ENCODE measurements at regions not wholly inside any gene's neighbourhood (a gene's known extent, or its start where the extent isn't known, plus 50 kb on each side); places are given as distances from the start of the nearest gene placed in this dataset.

GRCh38 chr9:134558124-134558905 is 83.3 kb upstream of the COL5A1 start:
- Mint-ChIP-seq H3K4me1 (ENCODE audit: low read depth) (no peaks in the 10 kb centered on the region), H3K4me3 (ENCODE audit: low read depth) (no peak overlapping the region), H3K27ac (no peak overlapping the region), H3K36me3 (ENCODE audit: insufficient read depth) (no peaks in the 10 kb centered on the region), H3K27me3 (peaks cover 13% of the 10 kb centered on the region), H3K9me3 (ENCODE audit: low read depth) (no peaks in the 10 kb centered on the region)
- DNase-seq (ENCODE audit: low spot score, unreplicated experiment) = no peak
- no peak for TF ChIP-seq CTCF (IDR thresholded peaks at IDR 0.05; ENCODE audit: unreplicated experiment)

GRCh38 chr9:134559013-134559412 is 82.6 kb upstream of the COL5A1 start:
- H3K36me3 Mint-ChIP-seq (ENCODE audit: insufficient read depth) = no peaks in the 10 kb centered on the region
- H3K27ac Mint-ChIP-seq = no peak overlapping the region
- TF ChIP-seq CTCF (IDR thresholded peaks at IDR 0.05; ENCODE audit: unreplicated experiment) = no peak
- H3K9me3 Mint-ChIP-seq (ENCODE audit: low read depth) = no peaks in the 10 kb centered on the region
- H3K4me3 Mint-ChIP-seq (ENCODE audit: low read depth) = no peak overlapping the region
- DNase-seq (ENCODE audit: low spot score, unreplicated experiment) = no peak
- H3K27me3 Mint-ChIP-seq = peaks cover 13% of the 10 kb centered on the region
- H3K4me1 Mint-ChIP-seq (ENCODE audit: low read depth) = no peaks in the 10 kb centered on the region

- no peak for DNase-seq (ENCODE audit: low spot score, unreplicated experiment)
Observed at GRCh38 chr9:134560206-134560605, 81.4 kb upstream of the COL5A1 start.

GRCh38 chr9:134560654-134561053 is 80.9 kb upstream of the COL5A1 start:
- no peak for DNase-seq (ENCODE audit: low spot score, unreplicated experiment)
- H3K4me3 Mint-ChIP-seq (ENCODE audit: low read depth) = no peak overlapping the region

More at GRCh38 chr9:134560206-134560605, 81.4 kb upstream of the COL5A1 start:
- H3K27me3 Mint-ChIP-seq = peaks cover 13% of the 10 kb centered on the region
- no peak overlapping the region for H3K27ac Mint-ChIP-seq
- no peaks in the 10 kb centered on the region for H3K36me3 Mint-ChIP-seq (ENCODE audit: insufficient read depth)
- no peaks in the 10 kb centered on the region for H3K4me1 Mint-ChIP-seq (ENCODE audit: low read depth)
- no peak for TF ChIP-seq CTCF (IDR thresholded peaks at IDR 0.05; ENCODE audit: unreplicated experiment)
- no peak overlapping the region for H3K4me3 Mint-ChIP-seq (ENCODE audit: low read depth)
- no peaks in the 10 kb centered on the region for H3K9me3 Mint-ChIP-seq (ENCODE audit: low read depth)

More at GRCh38 chr9:134560654-134561053, 80.9 kb upstream of the COL5A1 start:
- no peak for TF ChIP-seq CTCF (IDR thresholded peaks at IDR 0.05; ENCODE audit: unreplicated experiment)
- Mint-ChIP-seq H3K36me3 (ENCODE audit: insufficient read depth) (no peaks in the 10 kb centered on the region), H3K9me3 (ENCODE audit: low read depth) (no peaks in the 10 kb centered on the region), H3K4me1 (ENCODE audit: low read depth) (no peaks in the 10 kb centered on the region), H3K27me3 (peaks cover 13% of the 10 kb centered on the region), H3K27ac (no peak overlapping the region)
